ENCODE measurements at regions not wholly inside any gene's neighbourhood (a gene's known extent, or its start where the extent isn't known, plus 50 kb on each side); places are given as distances from the start of the nearest gene placed in this dataset.

DNA sequence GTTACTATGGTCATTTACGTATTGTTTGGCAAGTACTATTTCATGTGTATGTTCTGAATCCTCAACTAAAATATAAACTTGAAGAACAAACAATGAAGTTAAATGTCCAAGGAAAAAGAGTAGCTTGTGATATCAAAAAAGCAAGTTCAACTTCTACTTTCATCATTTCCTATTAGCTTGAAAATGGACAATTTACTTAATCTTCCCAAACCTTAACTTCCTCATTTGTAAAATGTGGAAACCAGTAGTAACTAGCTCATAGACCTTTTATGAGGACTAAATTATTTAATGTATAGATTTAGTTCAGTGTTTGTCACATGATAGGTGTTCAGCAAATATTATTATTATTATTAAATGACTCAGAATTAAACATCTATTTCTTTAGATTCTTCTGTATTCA, 276.8 kb upstream of the TET2 start:
- DNase-seq = no peak
- no peak overlapping the region for H3K27ac ChIP-seq
- H3K27me3 ChIP-seq = no peaks in the 10 kb centered on the region
- intact Hi-C loops (cut with DNase I) = no loop called here
- no peaks in the 10 kb centered on the region for H3K36me3 ChIP-seq (replicated peaks in 1 of 2)
- no peaks in the 10 kb centered on the region for H3K9me3 ChIP-seq (replicated peaks in 1 of 3)
- TF ChIP-seq, protein P1, sequence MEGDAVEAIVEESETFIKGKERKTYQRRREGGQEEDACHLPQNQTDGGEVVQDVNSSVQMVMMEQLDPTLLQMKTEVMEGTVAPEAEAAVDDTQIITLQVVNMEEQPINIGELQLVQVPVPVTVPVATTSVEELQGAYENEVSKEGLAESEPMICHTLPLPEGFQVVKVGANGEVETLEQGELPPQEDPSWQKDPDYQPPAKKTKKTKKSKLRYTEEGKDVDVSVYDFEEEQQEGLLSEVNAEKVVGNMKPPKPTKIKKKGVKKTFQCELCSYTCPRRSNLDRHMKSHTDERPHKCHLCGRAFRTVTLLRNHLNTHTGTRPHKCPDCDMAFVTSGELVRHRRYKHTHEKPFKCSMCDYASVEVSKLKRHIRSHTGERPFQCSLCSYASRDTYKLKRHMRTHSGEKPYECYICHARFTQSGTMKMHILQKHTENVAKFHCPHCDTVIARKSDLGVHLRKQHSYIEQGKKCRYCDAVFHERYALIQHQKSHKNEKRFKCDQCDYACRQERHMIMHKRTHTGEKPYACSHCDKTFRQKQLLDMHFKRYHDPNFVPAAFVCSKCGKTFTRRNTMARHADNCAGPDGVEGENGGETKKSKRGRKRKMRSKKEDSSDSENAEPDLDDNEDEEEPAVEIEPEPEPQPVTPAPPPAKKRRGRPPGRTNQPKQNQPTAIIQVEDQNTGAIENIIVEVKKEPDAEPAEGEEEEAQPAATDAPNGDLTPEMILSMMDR (IDR thresholded peaks at IDR 0.05) = no peak
- no peak for TF ChIP-seq POLR2A (IDR thresholded peaks at IDR 0.05)
- no peak overlapping the region for H3K4me3 ChIP-seq
- 80 to 96% (median 86%) methylated on average over 1 of the region's 1 CpG for WGBS, 4 donors
- H3K4me1 ChIP-seq (replicated peaks in 1 of 2) = no peaks in the 10 kb centered on the region

DNA sequence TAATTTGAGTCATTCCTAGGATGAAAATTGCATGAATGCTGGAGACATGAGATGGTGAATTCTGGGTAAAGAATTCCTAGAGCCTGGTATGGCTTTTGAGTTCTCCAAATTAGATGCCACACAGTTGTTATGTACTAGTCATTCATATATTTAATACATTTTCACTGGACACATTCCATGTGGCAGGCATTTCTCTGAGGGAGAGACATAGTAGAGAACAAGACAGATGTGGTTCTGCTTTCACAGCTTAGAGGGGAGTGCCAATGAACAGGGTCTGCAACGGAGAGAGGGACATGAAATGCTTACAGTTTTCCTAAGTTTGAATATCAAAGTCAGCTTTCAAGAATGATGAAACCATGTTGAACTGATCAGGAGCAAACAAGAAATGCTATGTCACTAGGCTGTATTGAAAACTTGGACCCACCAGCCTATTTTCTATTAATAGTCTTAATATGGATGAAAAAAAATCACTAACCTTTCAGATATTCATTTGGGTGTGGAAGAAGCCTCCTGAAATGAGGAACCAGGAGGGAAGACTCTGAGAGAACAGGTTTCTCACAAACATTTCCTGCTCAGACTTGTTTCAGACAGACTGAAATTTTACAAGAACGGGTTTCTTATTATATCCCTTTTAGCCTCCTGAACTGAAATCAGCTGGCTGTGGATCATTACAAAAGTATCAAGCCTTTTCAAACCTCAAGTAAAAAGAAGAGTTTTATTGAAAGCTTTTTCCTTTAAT, 276.0 kb upstream of the TET2 start:
- WGBS, 4 donors = 37 to 59% (median 56%) methylated on average over 2 of the region's 2 CpGs
- no peaks in the 10 kb centered on the region for H3K4me1 ChIP-seq (replicated peaks in 1 of 2)
- no peaks in the 10 kb centered on the region for H3K36me3 ChIP-seq (replicated peaks in 1 of 2)
- DNase-seq = no peak
- no peaks in the 10 kb centered on the region for H3K9me3 ChIP-seq (replicated peaks in 1 of 3)
- intact Hi-C loops (cut with DNase I) = no loop called here
- H3K27ac ChIP-seq = no peak overlapping the region
- no peaks in the 10 kb centered on the region for H3K27me3 ChIP-seq
- no peak overlapping the region for H3K4me3 ChIP-seq
- TF ChIP-seq, protein P1 (IDR thresholded peaks at IDR 0.05) = no peak
- TF ChIP-seq POLR2A (IDR thresholded peaks at IDR 0.05) = no peak

DNA sequence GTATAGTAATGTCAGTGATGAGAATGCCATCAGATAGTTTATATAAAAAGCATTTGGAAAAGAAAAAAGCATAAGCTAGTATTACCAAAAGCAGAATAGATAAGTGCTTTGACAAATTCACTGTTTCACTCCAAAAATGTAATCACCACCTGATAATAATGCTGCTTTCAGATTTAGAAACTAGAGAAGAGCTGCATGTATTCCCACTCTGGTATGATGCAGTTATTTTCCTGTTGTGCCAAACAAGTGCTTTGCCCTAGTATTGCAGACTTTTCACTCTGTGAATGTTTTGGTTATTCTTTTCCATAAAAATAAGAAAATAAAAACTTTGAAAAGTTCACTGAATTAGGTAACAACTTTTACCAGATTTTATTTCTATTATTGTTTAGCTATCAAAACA, 267.7 kb upstream of the TET2 start:
- Histone ChIP-seq H3K27me3 (no peaks in the 10 kb centered on the region), H3K27ac (no peak overlapping the region), H3K9me3 (replicated peaks in 1 of 3) (no peaks in the 10 kb centered on the region), H3K36me3 (replicated peaks in 1 of 2) (no peaks in the 10 kb centered on the region), H3K4me3 (no peak overlapping the region), H3K4me1 (replicated peaks in 1 of 2) (no peaks in the 10 kb centered on the region)
- DNase-seq = no peak
- intact Hi-C loops (cut with DNase I) = no loop called here
- TF ChIP-seq POLR2A (IDR thresholded peaks at IDR 0.05) = no peak
- TF ChIP-seq, protein P1 (IDR thresholded peaks at IDR 0.05) = no peak

DNA sequence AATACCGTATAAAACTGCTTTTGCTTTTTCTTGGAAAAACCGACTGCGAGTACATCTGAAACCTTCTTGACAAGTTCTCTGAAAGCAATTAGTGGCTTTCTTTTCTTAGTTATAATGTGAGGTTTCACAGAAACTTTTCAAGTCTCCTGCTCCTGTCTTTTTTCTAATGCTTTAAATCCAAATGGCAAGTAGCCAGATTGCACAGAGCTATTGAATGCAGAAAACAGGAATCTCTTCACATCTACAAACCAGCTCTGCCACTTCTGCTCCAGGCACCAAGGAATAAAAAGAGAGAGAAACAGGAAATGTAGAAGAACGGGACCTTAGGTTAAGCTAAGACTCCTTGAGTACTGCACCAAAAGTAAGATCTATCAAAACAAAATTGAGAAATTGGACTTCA, 267.3 kb upstream of the TET2 start:
- 54 to 61% (median 56%) methylated on average over 4 of the region's 4 CpGs for WGBS, 4 donors
- intact Hi-C loops (cut with DNase I) = no loop called here
- TF ChIP-seq, protein P1 (IDR thresholded peaks at IDR 0.05) = no peak
- TF ChIP-seq POLR2A (IDR thresholded peaks at IDR 0.05) = no peak
- H3K4me1 ChIP-seq (replicated peaks in 1 of 2) = no peaks in the 10 kb centered on the region
- no peaks in the 10 kb centered on the region for H3K9me3 ChIP-seq (replicated peaks in 1 of 3)
- no peak for DNase-seq
- no peak overlapping the region for H3K27ac ChIP-seq
- no peaks in the 10 kb centered on the region for H3K27me3 ChIP-seq
- no peak overlapping the region for H3K4me3 ChIP-seq
- H3K36me3 ChIP-seq (replicated peaks in 1 of 2) = no peaks in the 10 kb centered on the region

Data from adrenal gland (tissue), 9 donors.